ENCODE measurements at regions not wholly inside any gene's neighbourhood (a gene's known extent, or its start where the extent isn't known, plus 50 kb on each side); places are given as distances from the start of the nearest gene placed in this dataset.

DNA sequence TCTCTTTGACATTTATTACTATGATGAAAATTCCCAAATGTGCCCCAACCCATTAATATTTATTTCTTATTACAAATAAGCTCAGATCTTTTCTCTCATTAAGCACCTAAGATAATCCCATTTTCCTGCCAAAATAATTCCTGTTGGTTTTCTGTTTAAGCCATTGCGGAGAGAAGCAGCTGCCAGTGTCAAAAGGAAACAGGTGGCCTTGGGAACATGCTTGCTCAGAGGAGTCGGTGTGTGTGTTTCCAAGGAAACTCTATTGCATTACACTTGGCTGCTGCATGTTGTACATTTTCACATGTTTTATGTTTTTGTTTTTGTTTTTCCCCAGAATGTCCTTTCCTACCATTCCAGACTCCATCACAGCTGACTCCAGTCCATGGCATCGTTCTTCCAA is 56.4 kb downstream of the CD24 start:
- H3K9me3 ChIP-seq (ENCODE audit: control insufficient read depth, insufficient read depth, low read length) = no peaks in the 10 kb centered on the region
- H3K27me3 ChIP-seq (ENCODE audit: control insufficient read depth, insufficient read depth, low read length) = peaks cover 5% of the 10 kb centered on the region
- H3K27ac ChIP-seq (ENCODE audit: low read depth, low read length) = no peak overlapping the region
- ChIA-PET POLR2A (no interaction called here), CTCF (no interaction called here)
- TF ChIP-seq, protein P1, sequence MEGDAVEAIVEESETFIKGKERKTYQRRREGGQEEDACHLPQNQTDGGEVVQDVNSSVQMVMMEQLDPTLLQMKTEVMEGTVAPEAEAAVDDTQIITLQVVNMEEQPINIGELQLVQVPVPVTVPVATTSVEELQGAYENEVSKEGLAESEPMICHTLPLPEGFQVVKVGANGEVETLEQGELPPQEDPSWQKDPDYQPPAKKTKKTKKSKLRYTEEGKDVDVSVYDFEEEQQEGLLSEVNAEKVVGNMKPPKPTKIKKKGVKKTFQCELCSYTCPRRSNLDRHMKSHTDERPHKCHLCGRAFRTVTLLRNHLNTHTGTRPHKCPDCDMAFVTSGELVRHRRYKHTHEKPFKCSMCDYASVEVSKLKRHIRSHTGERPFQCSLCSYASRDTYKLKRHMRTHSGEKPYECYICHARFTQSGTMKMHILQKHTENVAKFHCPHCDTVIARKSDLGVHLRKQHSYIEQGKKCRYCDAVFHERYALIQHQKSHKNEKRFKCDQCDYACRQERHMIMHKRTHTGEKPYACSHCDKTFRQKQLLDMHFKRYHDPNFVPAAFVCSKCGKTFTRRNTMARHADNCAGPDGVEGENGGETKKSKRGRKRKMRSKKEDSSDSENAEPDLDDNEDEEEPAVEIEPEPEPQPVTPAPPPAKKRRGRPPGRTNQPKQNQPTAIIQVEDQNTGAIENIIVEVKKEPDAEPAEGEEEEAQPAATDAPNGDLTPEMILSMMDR (IDR thresholded peaks at IDR 0.05; ENCODE audit: low read depth, low read length) = no peak
- no peak for DNase-seq (ENCODE audit: low read depth, low spot score)
- H3K4me3 ChIP-seq (ENCODE audit: low read depth, low read length) = no peak overlapping the region

- no peaks in the 10 kb centered on the region for H3K9me3 ChIP-seq (ENCODE audit: control insufficient read depth, insufficient read depth, low read length)
- peaks cover 5% of the 10 kb centered on the region for H3K27me3 ChIP-seq (ENCODE audit: control insufficient read depth, insufficient read depth, low read length)
- POLR2A ChIA-PET = no interaction called here
- H3K27ac ChIP-seq (ENCODE audit: low read depth, low read length) = no peak overlapping the region
- CTCF ChIA-PET = no interaction called here
- TF ChIP-seq, protein P1 (IDR thresholded peaks at IDR 0.05; ENCODE audit: low read depth, low read length) = no peak
- DNase-seq (ENCODE audit: low read depth, low spot score) = no peak
- H3K4me3 ChIP-seq (ENCODE audit: low read depth, low read length) = no peak overlapping the region
These were observed 57.6 kb downstream of the CD24 start for GRCh38 chr6:106916891-106917290.

DNA sequence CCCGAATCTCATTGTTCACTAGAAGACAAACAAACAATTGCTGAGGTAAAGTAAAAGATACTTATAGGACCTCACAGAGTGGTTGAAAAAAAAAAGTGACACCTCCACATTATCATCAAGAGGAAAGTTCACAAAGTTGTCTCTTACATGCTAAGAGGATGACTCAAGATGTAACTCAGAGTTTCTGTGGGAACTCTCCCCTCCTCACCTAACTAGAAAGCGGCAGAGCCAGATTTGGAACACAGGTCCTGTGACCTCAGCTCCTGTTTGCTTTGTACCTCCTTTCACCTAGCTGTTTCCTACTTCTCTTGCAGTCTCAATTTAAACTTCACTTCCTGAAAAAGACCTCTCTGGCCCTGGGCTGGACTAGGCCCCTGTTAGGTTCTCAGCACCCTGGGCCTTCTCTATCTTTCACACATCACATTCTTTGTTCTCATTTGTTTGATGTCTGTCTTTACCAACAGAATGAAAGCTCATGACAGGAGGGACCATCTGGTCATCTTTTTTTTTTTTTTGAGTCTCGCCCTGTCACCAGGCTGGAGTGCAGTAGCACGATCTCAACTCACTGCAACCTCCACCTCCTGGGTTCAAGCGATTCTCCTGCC is 60.8 kb downstream of the CD24 start:
- POLR2A ChIA-PET = no interaction called here
- Histone ChIP-seq H3K27me3 (ENCODE audit: control insufficient read depth, insufficient read depth, low read length) (peaks cover 5% of the 10 kb centered on the region), H3K9me3 (ENCODE audit: control insufficient read depth, insufficient read depth, low read length) (no peaks in the 10 kb centered on the region), H3K27ac (ENCODE audit: low read depth, low read length) (no peak overlapping the region), H3K4me3 (ENCODE audit: low read depth, low read length) (no peak overlapping the region)
- no peak for DNase-seq (ENCODE audit: low read depth, low spot score)
- CTCF ChIA-PET = no interaction called here
- TF ChIP-seq, protein P1 (IDR thresholded peaks at IDR 0.05; ENCODE audit: low read depth, low read length) = no peak

GRCh38 chr6:106913111-106913510 is 61.4 kb downstream of the CD24 start:
- ChIA-PET POLR2A (no interaction called here), CTCF (no interaction called here)
- Histone ChIP-seq H3K27ac (ENCODE audit: low read depth, low read length) (no peak overlapping the region), H3K9me3 (ENCODE audit: control insufficient read depth, insufficient read depth, low read length) (no peaks in the 10 kb centered on the region), H3K27me3 (ENCODE audit: control insufficient read depth, insufficient read depth, low read length) (no peaks in the 10 kb centered on the region), H3K4me3 (ENCODE audit: low read depth, low read length) (no peak overlapping the region)
- TF ChIP-seq, protein P1 (IDR thresholded peaks at IDR 0.05; ENCODE audit: low read depth, low read length) = no peak
- no peak for DNase-seq (ENCODE audit: low read depth, low spot score)

- no peaks in the 10 kb centered on the region for H3K27me3 ChIP-seq (ENCODE audit: control insufficient read depth, insufficient read depth, low read length)
- DNase-seq (ENCODE audit: low read depth, low spot score) = no peak
- TF ChIP-seq, protein P1 (IDR thresholded peaks at IDR 0.05; ENCODE audit: low read depth, low read length) = no peak
- H3K9me3 ChIP-seq (ENCODE audit: control insufficient read depth, insufficient read depth, low read length) = no peaks in the 10 kb centered on the region
- ChIA-PET CTCF (no interaction called here), POLR2A (no interaction called here)
- no peak overlapping the region for H3K4me3 ChIP-seq (ENCODE audit: low read depth, low read length)
- H3K27ac ChIP-seq (ENCODE audit: low read depth, low read length) = no peak overlapping the region
These were observed 62.4 kb downstream of the CD24 start for GRCh38 chr6:106912091-106912490.
